GM12801 (cell line): ENCODE measurements at regions not wholly inside any gene's neighbourhood (a gene's known extent, or its start where the extent isn't known, plus 50 kb on each side); places are given as distances from the start of the nearest gene placed in this dataset.

Source experiments
- CTCF ChIP-seq: IDR thresholded peaks from one replicate; pipeline ENCODE4 v1.5.1; 2011; ENCODE audit warnings: control low read depth; ENCODE audit not compliant: insufficient read length; ENCODE audit errors: extremely low read depth

- no peak for TF ChIP-seq CTCF
These were observed 83.0 kb upstream of the FREM1 start for GRCh38 chr9:14993061-14993800.

GRCh38 chr9:14992516-14992915, 82.3 kb upstream of the FREM1 start:
- no peak for TF ChIP-seq CTCF

GRCh38 chr9:14992081-14992480, 81.9 kb upstream of the FREM1 start:
- TF ChIP-seq CTCF = no peak

GRCh38 chr9:14989811-14990210, 79.6 kb upstream of the FREM1 start:
- no peak for TF ChIP-seq CTCF

- no peak for TF ChIP-seq CTCF
These were observed 77.6 kb upstream of the FREM1 start for GRCh38 chr9:14987858-14988257.

- TF ChIP-seq CTCF = no peak
These were observed 75.2 kb upstream of the FREM1 start for GRCh38 chr9:14985419-14985818.

GRCh38 chr9:14983599-14983998, 73.4 kb upstream of the FREM1 start:
- TF ChIP-seq CTCF = no peak
